ENCODE measurements at regions not wholly inside any gene's neighbourhood (a gene's known extent, or its start where the extent isn't known, plus 50 kb on each side); places are given as distances from the start of the nearest gene placed in this dataset.

GRCh38 chr3:117322866-117323265 is 613.3 kb downstream of the TUSC7 start:
- no peak for DNase-seq

DNA sequence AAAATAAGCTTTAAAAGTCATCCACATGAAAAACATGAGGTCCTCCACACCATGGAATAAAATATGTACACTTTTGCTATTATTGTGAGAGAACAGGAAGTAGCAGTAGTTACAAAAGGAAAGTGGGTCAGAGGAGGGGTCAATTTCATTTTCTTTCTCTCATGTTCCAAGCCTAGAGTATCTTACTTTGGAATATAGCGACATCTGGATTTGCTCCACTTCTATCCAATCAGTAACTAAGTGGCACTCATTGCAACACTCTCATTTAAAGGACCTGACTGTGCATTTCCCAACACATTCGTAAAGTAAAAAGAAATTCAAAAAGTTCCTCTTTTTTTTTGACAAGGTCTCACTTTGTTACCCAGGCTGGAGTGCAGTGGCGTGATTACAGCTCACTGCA is 637.3 kb downstream of the TUSC7 start:
- DNase-seq, result no peak

GRCh38 chr3:117348884-117349283 is 639.3 kb downstream of the TUSC7 start:
- no peak for DNase-seq

- DNase-seq, result no peak
These were observed 640.0 kb downstream of the TUSC7 start for GRCh38 chr3:117349566-117349965.

DNA sequence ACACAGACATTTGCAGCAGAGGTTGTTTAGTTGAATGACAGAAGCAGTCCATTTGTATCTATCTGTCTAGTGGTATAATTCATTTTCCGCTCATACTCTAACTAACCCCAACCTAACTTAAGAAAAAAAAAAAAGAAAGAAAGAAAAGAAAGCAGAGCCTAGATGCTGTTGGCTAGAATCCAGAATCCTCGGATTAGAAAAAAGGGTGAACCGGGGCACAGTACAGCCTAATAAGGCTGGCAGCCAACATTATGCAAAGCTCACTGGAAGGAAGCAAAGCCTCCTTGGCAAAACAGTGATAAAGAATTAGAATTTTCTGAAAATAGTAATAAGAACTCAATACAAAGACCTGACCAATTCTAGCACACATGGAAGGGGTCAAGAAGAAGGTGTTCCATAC is 640.8 kb downstream of the TUSC7 start:
- no peak for DNase-seq

- no peak for DNase-seq
These were observed 646.0 kb downstream of the TUSC7 start for GRCh38 chr3:117355566-117355965.

- DNase-seq, result no peak
These were observed 646.6 kb downstream of the TUSC7 start for GRCh38 chr3:117356091-117356705.

- DNase-seq, result no peak
These were observed 649.2 kb downstream of the TUSC7 start for GRCh38 chr3:117358717-117359314.

DNA sequence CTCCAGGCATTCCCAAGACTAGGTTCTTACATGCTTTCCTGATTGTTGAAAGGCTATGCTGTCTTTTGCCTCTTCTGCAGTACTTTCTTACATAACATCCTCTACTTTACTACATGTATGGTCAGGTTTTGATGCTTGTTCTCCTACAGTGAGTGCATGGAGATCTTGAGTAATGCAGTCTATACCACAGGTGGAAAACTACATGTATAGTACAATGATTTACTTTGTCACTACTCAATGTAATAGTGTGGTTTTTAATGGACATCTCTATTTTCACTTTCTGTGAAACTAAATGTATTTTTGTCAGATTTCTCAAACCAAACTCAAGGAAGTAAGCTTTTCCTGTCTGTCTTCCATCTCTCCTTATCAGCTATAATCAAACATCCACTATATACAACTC is 657.0 kb downstream of the TUSC7 start:
- DNase-seq, result no peak

DNA sequence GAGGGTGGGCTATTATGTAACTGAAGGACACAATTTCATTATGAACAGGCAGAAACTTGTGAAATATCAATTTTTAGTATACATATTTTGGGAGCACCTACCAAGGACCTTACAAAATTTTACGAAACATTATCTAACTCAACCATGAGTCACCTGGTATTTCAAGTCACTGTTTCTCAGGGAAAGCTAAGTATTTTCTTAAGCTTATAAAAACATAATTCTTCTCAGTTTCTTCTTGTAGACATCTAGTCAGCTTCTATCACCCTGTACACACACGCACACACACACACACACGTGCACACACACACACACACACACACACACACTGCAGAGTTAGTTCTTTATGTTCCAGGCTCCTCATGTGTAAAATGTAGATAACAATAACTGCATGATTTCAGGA is 658.3 kb downstream of the TUSC7 start:
- no peak for DNase-seq

DNA sequence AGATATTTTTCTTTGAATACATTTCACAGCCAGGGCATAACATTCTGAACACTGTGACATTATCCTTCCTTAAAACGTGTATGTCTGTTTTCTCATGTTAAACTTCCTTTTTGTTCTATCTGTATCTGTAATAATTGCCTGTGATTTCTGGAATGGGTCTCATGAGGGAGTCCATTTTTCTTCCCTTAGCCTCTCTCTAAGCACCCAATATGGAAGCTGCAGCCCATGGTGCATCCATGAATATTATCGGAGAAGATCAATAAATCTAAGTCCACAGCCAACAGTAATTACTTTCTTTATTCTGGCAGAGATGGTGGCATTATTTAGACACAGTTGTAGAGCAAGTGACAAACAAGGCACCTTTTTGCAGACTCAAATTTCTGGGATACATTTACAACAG is 671.1 kb downstream of the TUSC7 start:
- DNase-seq, result no peak

DNA sequence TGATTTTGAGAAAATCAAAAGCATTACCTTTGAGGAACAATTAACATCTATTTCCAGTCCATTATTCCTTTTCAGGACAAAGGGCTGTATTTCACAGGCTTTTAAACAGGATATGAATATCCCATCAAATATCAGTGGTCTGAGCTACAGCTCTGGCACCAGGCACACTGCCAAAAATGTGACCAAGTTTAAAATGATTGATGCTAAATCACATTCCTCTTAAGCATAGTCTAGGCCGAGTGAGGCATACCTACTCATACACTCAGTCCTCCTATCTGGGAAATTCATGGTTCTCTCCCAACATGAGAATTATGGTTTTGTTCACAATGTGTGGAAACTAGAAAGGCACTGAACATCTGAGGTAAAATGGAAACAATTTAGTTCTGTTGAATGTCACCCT is 683.5 kb downstream of the TUSC7 start:
- DNase-seq, result no peak

GRCh38 chr3:117398141-117398899 is 688.7 kb downstream of the TUSC7 start:
- DNase-seq, result no peak

GRCh38 chr3:117399311-117400078 is 689.9 kb downstream of the TUSC7 start:
- no peak for DNase-seq

- DNase-seq, result no peak
These were observed 690.7 kb downstream of the TUSC7 start for GRCh38 chr3:117400303-117400702.

DNA sequence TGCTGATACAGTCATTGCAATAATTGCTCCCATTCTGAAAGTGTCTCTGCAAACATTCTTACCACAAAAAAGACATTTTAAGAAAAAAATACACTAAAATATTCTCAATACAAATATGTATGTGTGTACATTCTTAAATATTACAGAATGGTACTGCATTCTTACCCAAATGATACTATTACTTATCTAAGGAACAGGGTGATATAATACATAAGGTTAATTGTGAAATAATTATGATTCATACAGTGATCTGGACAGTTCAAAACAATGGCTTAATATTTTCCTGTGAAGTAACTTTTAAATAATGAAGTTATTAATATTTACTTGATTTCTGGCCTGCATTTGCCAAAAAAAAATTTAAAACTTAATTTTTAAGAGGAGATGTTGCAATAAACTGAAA is 694.6 kb downstream of the TUSC7 start:
- no peak for DNase-seq

DNA sequence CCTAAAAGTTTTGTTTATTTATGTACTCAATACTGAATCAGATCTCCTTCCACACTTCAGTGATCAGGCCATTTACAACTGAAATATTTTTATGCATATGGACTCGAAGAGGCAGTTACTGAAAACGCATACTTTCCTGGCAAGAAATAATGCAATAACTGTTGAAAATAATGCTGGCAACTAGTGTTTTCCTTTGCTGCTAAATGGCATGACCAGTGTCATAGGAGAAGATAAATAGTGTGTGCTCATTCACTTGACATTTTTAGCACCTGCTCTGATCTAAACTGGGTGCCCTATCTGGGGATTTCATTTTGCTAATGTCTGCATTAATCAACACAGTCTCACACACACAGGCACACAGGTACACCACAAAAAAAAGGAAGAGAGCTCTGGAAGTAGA is 695.2 kb downstream of the TUSC7 start:
- DNase-seq, result no peak

DNA sequence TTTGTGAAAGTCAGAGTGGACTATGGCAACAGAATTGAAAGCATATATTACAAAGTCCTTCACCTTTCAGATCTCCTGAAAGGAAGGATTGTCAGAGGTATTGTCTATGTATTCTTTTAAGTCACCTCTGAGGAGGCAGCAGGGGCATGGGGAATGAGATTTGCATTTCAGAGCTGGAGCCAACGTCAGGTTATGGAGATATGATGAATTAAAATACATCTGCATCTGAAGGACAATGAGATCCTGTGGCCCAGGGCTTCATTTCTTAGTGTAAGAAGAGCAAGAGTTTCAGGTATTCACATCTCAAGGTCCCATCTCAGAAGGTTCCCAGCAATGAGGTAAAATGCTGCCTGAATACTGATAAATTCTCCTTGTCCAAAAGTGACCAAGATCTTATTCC is 695.8 kb downstream of the TUSC7 start:
- no peak for DNase-seq

DNA sequence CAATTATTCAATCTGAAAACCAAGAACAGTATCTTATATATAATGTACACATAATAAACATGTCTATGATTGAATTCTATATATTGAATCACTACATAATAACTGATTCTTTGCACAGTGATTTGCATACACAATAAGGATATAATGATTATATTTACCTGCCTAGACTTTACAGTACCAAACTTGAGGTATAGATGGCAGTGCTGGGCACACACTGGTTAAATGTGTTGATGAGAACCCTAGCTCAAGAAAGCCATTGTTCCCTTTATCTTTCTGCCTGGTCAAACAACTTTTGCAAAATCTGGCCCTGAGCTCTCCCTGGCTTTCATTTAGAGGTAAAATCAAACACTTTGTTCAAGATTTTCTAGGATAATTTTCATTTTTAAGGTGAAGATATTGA is 697.7 kb downstream of the TUSC7 start:
- no peak for DNase-seq

DNA sequence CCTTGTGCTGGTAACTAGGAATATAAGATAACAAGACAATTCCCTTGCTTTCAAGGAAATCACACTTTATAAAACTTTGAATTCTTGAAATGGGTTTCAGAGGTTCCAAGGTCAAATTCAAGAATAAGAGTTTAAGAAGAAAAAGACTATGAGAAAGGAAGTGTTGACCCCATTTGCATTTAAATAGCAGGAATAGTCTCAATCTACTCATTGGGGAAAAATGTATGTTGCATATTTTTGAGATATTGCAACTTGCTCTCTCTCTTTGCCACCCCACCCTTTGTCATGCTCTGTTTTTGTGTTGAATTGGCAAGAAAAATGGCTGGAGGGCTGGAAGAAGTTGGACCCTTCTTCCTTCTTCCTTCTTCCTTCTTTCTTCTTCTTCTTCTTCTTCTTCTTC is 699.2 kb downstream of the TUSC7 start:
- no peak for DNase-seq

DNA sequence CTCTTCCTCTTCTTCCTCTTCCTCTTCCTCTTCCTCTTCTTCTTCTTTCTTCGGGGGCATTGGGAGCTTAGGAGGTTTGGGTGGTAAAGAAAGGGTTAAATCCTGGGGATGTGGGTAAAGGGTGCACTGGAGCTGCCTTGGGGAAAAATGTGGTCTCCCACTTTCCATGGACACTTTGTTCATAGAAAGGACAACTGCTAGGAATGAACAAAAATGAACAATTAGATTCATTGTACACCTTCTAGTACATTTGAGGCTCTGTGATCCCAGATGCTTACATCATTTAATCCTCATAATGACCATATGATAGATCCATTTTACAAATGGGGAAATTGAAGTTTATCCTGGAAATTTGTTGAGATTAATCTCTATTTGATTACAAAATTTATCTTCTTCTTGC is 699.7 kb downstream of the TUSC7 start:
- DNase-seq, result no peak

DNA sequence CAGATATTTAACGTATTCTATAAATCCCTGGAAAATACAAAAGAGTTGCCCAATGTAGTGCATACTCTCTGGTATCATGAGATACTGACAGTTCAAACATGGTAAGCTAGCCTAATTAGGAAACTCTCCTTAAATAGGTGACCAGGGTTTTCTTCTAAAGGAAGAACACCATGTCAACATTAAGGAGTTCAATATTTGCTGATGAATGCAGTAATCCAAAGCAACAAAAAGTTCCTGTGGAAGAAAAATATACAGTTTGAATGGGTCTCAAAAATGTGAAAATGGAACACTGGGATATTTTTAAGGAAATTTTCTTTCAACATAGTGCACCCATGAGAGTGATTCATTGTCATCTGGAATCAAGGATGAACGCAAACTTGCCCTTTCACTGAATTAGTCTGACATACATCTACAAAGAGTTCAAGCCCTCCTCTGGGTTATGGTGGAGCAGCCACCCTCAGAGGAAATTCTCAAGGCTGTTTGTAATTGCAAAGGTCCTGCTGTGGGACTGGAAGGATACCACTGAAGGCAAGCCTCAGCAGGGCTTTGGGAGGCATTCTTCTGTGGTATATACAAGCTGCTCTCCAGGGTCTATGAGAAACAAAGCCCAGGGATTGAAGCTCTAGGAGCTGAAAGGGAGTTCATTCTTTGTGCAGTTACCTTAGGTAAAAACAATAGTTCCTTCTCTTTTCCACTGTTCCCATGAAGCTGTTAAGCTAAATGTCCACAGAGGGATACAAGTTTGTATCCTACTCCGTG is 700.3 kb downstream of the TUSC7 start:
- DNase-seq, result no peak

DNA sequence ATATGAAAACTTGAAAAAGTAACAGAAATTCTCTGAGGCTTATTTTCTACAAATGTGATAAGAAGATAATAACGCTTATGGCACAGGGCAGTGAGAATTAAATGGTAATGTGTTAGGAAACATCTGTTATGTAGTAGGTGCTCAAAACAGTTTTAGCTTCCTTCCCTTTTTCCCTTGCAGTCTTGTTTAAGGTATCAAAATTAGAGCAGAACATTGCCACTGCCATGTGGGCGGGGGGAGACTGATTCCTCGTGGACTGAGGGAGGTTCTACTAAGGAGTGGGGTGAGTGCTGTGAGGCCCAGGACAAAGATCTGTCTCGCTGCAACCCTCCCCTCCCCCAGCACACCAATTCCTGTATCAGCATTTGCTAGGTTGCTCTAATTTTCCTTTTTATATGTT is 702.4 kb downstream of the TUSC7 start:
- DNase-seq, result no peak
